Spleen (tissue), 11 donors: ENCODE measurements at regions not wholly inside any gene's neighbourhood (a gene's known extent, or its start where the extent isn't known, plus 50 kb on each side); places are given as distances from the start of the nearest gene placed in this dataset.

Experiments
- DNase-seq: peaks from one replicate; pipeline ENCODE4 v3.0.0-alpha.2; 2020
- H3K27ac ChIP-seq, 8 donors: fragments of 200-600 bp; sonication (generic) in 7 of 8; 1 replicate in 4 of 8; 2 replicates in 4 of 8; pipeline versions ENCODE4 v1.5.0 to v1.8.0; 2016 to 2021; ENCODE audit warnings: inconsistent platforms in 4 of 8, mild to moderate bottlenecking in 4 of 8, moderate library complexity in 1 of 8
- H3K27me3 ChIP-seq, 7 donors: fragments of 200-600 bp; sonication (generic) in 6 of 7; replicated peaks in 1 of 7; 1 replicate in 4 of 7; 2 replicates in 3 of 7; pipeline versions ENCODE4 v1.5.0 to v1.8.0; 2016 to 2021; ENCODE audit warnings: inconsistent platforms in 3 of 7, mild to moderate bottlenecking in 1 of 7
- H3K36me3 ChIP-seq, 6 donors: fragments of 200-600 bp; sonication (generic) in 5 of 6; 1 replicate in 4 of 6; 2 replicates in 2 of 6; pipeline versions ENCODE4 v1.5.0 to v1.8.0; 2016 to 2021; ENCODE audit warnings: inconsistent platforms in 2 of 6
- H3K4me1 ChIP-seq, 6 donors: fragments of 200-600 bp; sonication (generic) in 5 of 6; 1 replicate in 3 of 6; 2 replicates in 3 of 6; pipeline versions ENCODE4 v1.5.0 to v1.8.0; 2016 to 2021; ENCODE audit warnings: inconsistent platforms in 3 of 6
- H3K4me3 ChIP-seq, 8 donors: fragments of 200-600 bp; sonication (generic) in 7 of 8; 1 replicate in 4 of 8; 2 replicates in 4 of 8; pipeline versions ENCODE4 v1.5.0 to v1.8.0; 2016 to 2021; ENCODE audit warnings: inconsistent platforms in 4 of 8, mild to moderate bottlenecking in 4 of 8, moderate library complexity in 2 of 8
- H3K9me3 ChIP-seq, 8 donors: fragments of 200-600 bp; sonication (generic) in 7 of 8; 1 replicate in 4 of 8; 2 replicates in 4 of 8; pipeline versions ENCODE4 v1.5.0 to v1.8.0; 2016 to 2021; ENCODE audit warnings: inconsistent platforms in 4 of 8
- POLR2A ChIP-seq, 3 donors: fragments of 450-650 bp; IDR thresholded peaks; one replicate each; pipeline ENCODE4 v1.5.1; 2017; ENCODE audit warnings: antibody characterized with exemption in 3 of 3, mild to moderate bottlenecking in 1 of 3
- POLR2AphosphoS5 ChIP-seq, 3 donors: sonication (generic); formaldehyde crosslinking; IDR thresholded peaks; one replicate each; pipeline ENCODE4 v1.5.1; 2017; ENCODE audit warnings: antibody characterized with exemption in 3 of 3
- WGBS, 5 donors: extraction: QIAGEN DNeasy Blood & Tissue Kit in 3 of 5; methylation state at CpG; one replicate each; pipeline versions ENCODE4 v1.1.5 to v1.1.7; 2013 to 2018; 5-methylcytosine and 5-hydroxymethylcytosine counted together
- intact Hi-C: fragments of 100-400 bp; cut with DNase I; formaldehyde crosslinking; loops from one replicate; pipeline ENCODE4 v1.15.0; 2023; ENCODE audit warnings: low total_unique reads
- TF ChIP-seq, protein P1 (sequence below), 11 experiments: fragments of 200-600 bp in 7 of 11; fragments of 450-650 bp in 4 of 11; sonication (generic) in 4 of 11; IDR thresholded peaks in 8 of 11; conservative IDR thresholded peaks in 3 of 11; 1 replicate in 7 of 11; 2 replicates in 4 of 11; pipeline versions ENCODE4 v1.4.0 to v1.8.0; 2016 to 2021; ENCODE audit warnings: antibody characterized with exemption in 11 of 11, inconsistent platforms in 4 of 11, mild to moderate bottlenecking in 1 of 11
- donor health status: healthy with polysubstance abuse.
- donor health status: DM: no; HTN: no; CAD: no; lungs with moderate emphysema.
- donor health status: DM: no; HTN: no; CAD: no.
- donor health status: Bipolar disorder and iron deficiency.
- donor health status: healthy.
- donor health status: DM: no; HTN: no; CAD: no.
- donor health status: DM: yes; HTN: yes; CAD: no.

DNA sequence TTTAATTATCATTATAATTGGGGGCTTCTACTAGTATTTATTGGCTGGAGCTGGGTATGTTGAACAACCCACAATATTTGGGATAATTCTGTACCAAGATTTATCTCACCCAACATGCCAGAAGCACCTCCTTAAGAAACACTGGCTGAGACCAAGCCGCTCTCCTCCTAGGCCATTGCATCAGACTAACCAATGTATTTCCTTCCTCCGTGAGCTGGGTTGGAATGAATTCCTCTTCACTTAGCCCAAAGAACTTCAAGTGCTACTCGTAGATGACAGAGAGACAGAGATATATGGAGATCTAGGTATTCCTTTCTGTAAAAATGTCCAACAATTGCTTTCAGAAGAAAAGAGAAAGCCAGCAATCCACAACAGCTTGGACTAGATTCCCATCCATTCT is 87.2 kb upstream of the ETS2 start:
- Histone ChIP-seq H3K4me3 (no peak overlapping the region), H3K36me3 (no peaks in the 10 kb centered on the region), H3K9me3 (no peaks in the 10 kb centered on the region), H3K4me1 (no peaks in the 10 kb centered on the region), H3K27me3 (no peaks in the 10 kb centered on the region), H3K27ac (no peak overlapping the region)
- TF ChIP-seq POLR2AphosphoS5 (IDR thresholded peaks at IDR 0.05) (no peak), POLR2A (IDR thresholded peaks at IDR 0.05) (no peak)
- TF ChIP-seq, protein P1, sequence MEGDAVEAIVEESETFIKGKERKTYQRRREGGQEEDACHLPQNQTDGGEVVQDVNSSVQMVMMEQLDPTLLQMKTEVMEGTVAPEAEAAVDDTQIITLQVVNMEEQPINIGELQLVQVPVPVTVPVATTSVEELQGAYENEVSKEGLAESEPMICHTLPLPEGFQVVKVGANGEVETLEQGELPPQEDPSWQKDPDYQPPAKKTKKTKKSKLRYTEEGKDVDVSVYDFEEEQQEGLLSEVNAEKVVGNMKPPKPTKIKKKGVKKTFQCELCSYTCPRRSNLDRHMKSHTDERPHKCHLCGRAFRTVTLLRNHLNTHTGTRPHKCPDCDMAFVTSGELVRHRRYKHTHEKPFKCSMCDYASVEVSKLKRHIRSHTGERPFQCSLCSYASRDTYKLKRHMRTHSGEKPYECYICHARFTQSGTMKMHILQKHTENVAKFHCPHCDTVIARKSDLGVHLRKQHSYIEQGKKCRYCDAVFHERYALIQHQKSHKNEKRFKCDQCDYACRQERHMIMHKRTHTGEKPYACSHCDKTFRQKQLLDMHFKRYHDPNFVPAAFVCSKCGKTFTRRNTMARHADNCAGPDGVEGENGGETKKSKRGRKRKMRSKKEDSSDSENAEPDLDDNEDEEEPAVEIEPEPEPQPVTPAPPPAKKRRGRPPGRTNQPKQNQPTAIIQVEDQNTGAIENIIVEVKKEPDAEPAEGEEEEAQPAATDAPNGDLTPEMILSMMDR (IDR thresholded peaks at IDR 0.05 in 8 of 11, conservative IDR thresholded peaks at IDR 0.05 in 3 of 11): no peak
- intact Hi-C loops: no loop called here
- 34 to 72% (median 49%) methylated on average over 3 of the region's 3 CpGs for WGBS, 5 donors
- DNase-seq: no peak

DNA sequence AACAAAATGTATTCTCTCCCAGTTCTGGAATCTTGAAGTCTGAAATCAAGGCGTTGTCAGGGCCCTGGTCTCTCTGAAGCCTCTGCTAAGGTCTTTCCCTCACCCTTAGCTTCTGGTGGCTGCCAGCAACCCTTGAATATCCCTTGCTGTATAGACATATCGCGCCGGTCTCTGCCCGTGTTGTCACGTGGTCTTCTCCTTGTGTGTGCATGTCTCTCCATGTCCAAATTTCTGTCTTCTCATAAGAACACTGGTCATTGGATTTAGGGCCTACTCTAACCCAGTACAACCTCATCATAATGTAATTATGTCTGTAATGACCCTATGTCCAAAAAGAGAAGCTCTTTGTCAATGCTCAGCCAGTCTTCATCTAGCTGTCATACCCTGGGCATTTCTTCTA is 85.7 kb upstream of the ETS2 start:
- Histone ChIP-seq H3K36me3 (no peaks in the 10 kb centered on the region), H3K4me1 (no peaks in the 10 kb centered on the region), H3K9me3 (peaks cover 0 to 8% (median 6%) of the 10 kb centered on the region in 8 donors), H3K27me3 (no peaks in the 10 kb centered on the region), H3K27ac (no peak overlapping the region), H3K4me3 (no peak overlapping the region)
- intact Hi-C loops: no loop called here
- 91 to 96% (median 94%) methylated on average over 6 of the region's 6 CpGs for WGBS, 5 donors
- DNase-seq: no peak
- no peak for TF ChIP-seq POLR2AphosphoS5 (IDR thresholded peaks at IDR 0.05)
- no peak for TF ChIP-seq POLR2A (IDR thresholded peaks at IDR 0.05)
- TF ChIP-seq, protein P1 (IDR thresholded peaks at IDR 0.05 in 8 of 11, conservative IDR thresholded peaks at IDR 0.05 in 3 of 11): no peak

DNA sequence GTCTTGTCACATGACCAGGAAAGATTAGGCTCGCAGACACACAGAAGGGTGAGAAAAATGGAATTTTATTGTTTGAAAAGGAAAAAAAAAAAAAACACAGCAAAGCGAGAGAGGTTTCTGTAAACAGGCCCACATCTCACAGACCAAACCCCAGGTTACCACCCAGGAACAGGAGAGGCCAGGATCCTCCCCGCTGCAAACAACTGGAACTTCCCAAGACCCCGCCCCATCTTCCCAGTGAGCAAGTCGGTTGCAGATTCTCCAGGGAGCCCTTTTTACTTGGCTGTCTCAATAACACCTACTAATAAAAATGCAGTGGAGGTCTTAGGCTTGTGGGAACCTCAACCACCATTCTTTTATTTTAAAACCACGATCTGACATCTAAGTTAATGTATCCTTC is 84.7 kb upstream of the ETS2 start:
- Histone ChIP-seq H3K27me3 (no peaks in the 10 kb centered on the region), H3K9me3 (peaks cover 0 to 18% (median 15%) of the 10 kb centered on the region in 8 donors), H3K4me1 (no peaks in the 10 kb centered on the region), H3K4me3 (no peak overlapping the region), H3K27ac (no peak overlapping the region), H3K36me3 (no peaks in the 10 kb centered on the region)
- 70 to 85% (median 80%) methylated on average over 6 of the region's 6 CpGs for WGBS, 5 donors
- intact Hi-C loops: no loop called here
- TF ChIP-seq, protein P1 (IDR thresholded peaks at IDR 0.05 in 8 of 11, conservative IDR thresholded peaks at IDR 0.05 in 3 of 11): no peak
- no peak for DNase-seq

DNA sequence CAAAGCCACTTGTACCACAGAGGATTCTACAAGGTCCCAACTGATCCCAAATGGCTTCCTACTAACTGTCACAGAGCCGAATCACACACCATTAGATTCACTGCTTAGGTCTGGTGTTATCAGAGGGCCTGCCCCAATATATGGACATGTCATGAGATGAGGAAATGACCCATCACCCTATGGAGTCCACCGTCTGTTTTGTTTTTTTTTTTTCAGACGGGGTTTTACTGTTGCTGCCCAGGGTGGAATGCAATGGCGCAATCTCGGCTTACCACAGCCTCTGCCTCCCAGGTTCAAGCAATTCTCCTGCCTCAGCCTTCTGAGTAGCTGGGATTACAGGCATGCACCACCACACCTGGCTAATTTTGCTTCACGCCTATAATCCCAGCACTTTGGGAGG is 83.8 kb upstream of the ETS2 start:
- Histone ChIP-seq H3K4me1 (no peaks in the 10 kb centered on the region), H3K36me3 (no peaks in the 10 kb centered on the region), H3K27me3 (no peaks in the 10 kb centered on the region), H3K9me3 (peaks cover 0 to 23% (median 18%) of the 10 kb centered on the region in 8 donors), H3K27ac (no peak overlapping the region), H3K4me3 (no peak overlapping the region)
- TF ChIP-seq POLR2AphosphoS5 (IDR thresholded peaks at IDR 0.05) (no peak), POLR2A (IDR thresholded peaks at IDR 0.05) (no peak)
- TF ChIP-seq, protein P1 (IDR thresholded peaks at IDR 0.05 in 8 of 11, conservative IDR thresholded peaks at IDR 0.05 in 3 of 11): no peak
- intact Hi-C loops: no loop called here
- DNase-seq: no peak
- 59 to 85% (median 73%) methylated on average over 6 of the region's 6 CpGs for WGBS, 5 donors
